Esophagus muscularis mucosa (tissue), 3 donors: ENCODE measurements at regions not wholly inside any gene's neighbourhood (a gene's known extent, or its start where the extent isn't known, plus 50 kb on each side); places are given as distances from the start of the nearest gene placed in this dataset.

Experiments
- CTCF ChIP-seq, 3 experiments: fragments of 200-600 bp in 2 of 3; fragments of 450-650 bp in 1 of 3; sonication (generic) in 2 of 3; IDR thresholded peaks; one replicate each; pipeline ENCODE4 v1.5.1; 2017 to 2019; ENCODE audit warnings: antibody characterized with exemption in 3 of 3, mild to moderate bottlenecking in 2 of 3, moderate library complexity in 1 of 3
- POLR2A ChIP-seq: fragments of 450-650 bp; IDR thresholded peaks from one replicate; pipeline ENCODE4 v1.6.1; 2017; ENCODE audit warnings: antibody characterized with exemption, moderate library complexity, mild to moderate bottlenecking, low read depth

GRCh38 chrX:129262912-129263311, 260.4 kb downstream of the SMARCA1 start:
- no peak for TF ChIP-seq CTCF (IDR thresholded peaks at IDR 0.05)
- no peak for TF ChIP-seq POLR2A
